Activated CD4-positive, alpha-beta T cell treated with anti-CD3 and anti-CD28 coated beads, Interleukin-2, amount 50 U/mL, for 16 hours (primary cell): ENCODE measurements at regions not wholly inside any gene's neighbourhood (a gene's known extent, or its start where the extent isn't known, plus 50 kb on each side); places are given as distances from the start of the nearest gene placed in this dataset.
"Not testable (repeated sequence)": the region's sequence is repeated elsewhere in the genome, so short reads cannot be mapped to it uniquely, and the experiment has no call there.

Source experiments
- DNase-seq: peaks from one replicate; pipeline ENCODE4 v3.0.0-alpha.2; 2020

GRCh38 chr3:150238995-150239619, 169.0 kb upstream of the TSC22D2 start:
- no peak for DNase-seq

- DNase-seq = no peak
Measured at GRCh38 chr3:150238048-150238802, 169.9 kb upstream of the TSC22D2 start.

DNA sequence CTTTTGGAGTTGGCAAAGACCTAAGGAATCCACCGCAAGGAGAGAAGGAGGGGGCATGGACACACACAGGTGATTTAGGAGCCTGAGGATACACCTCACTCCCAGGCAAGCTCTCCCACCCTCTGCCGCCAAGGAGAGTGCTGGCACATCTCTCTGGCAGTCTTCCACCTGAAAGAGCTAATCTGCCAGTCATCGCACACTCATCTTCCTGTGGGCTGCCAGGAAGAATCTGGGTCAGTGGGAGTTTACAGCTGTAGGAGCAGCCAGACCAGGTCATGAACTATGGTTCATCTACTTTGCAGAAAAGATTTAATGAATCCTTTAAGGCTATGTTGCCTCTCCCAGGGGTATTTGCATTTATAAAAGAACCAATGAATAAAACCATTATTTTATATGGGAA, 170.6 kb upstream of the TSC22D2 start:
- no peak for DNase-seq

- no peak for DNase-seq
Measured at GRCh38 chr3:150236316-150237082, 171.6 kb upstream of the TSC22D2 start.

DNA sequence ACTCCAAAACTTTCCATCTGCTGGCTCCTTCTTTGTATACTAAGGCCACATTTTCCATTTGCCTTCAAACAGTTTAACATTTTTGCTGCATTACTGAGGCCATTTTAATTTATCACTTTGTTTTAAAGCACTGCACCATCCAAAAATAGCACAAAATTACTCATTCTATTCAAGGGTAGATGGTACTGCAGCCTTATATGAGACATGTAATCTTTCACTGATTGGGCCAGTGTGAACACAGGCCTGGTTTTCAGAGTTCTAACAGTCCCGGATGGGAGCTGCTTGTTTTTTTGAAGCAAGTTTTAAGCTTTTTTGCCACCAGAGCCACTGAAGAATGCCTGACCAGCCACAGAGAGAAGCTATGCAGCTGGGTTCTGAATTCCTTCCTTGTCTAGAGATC, 172.3 kb upstream of the TSC22D2 start:
- DNase-seq = no peak

- DNase-seq = no peak
Measured at GRCh38 chr3:150232992-150233451, 175.1 kb upstream of the TSC22D2 start.

DNA sequence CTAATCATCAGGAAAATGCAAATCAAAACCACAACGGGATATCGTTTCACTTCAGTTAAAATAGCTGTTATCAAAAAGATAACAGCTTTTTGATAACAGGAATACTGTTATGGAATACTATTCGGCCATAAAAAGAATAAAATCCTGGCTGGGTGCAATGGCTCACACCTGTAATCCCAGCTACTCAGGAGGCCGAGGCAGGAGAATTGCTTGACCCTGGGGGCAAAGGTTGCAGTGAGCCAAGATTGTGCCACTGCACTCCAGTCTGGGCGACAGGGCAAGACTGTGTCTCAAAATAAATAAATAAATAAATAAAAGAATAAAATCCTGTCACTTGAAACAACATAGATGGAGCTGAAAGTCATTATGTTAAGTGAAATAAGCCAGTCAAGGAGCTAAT, 178.1 kb upstream of the TSC22D2 start:
- no peak for DNase-seq

GRCh38 chr3:150228626-150229025, 179.5 kb upstream of the TSC22D2 start:
- not testable (repeated sequence) for DNase-seq

DNA sequence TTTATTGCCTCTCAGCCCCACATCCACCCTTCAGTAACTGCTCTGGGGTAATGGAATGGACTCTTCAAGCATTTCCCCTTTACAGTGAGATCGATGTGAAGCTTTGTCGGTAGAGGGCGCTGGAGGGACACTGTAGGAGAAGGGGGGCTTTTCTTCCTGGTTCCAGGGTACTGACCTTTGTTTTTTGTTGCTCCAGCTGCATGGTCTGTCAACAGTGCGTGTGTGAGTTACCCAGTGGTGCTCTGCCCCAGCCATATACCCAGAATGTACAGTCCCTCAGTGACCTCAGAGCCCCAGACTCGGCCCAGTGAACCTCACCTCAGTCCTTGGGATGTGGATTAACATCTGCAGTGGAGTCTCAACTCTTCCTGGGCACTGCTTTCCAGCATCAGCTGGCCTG, 180.3 kb upstream of the TSC22D2 start:
- peak; percentile 39 for DNase-seq

DNA sequence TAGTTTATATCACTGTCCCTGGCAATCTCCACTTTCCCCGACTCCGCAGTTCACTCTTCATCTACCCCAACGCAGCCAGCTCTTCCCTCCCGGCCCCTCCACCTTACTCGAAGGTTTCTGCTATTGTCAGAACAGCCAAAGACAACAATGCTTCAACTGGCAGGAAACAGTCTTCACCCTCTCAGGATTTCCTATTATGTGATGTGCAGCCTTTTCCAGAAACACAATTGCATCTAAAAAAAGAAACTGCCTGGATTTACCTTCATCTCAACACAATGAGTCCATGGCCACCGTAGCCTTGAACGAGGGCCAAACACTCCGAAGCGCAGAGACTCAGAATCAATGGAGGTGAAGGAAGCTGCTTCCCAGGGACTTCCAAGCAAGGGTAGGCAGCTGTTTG, 182.1 kb upstream of the TSC22D2 start:
- DNase-seq = no peak

GRCh38 chr3:150223558-150223957, 184.5 kb upstream of the TSC22D2 start:
- no peak for DNase-seq

GRCh38 chr3:150222691-150223489, 185.2 kb upstream of the TSC22D2 start:
- DNase-seq = no peak

DNA sequence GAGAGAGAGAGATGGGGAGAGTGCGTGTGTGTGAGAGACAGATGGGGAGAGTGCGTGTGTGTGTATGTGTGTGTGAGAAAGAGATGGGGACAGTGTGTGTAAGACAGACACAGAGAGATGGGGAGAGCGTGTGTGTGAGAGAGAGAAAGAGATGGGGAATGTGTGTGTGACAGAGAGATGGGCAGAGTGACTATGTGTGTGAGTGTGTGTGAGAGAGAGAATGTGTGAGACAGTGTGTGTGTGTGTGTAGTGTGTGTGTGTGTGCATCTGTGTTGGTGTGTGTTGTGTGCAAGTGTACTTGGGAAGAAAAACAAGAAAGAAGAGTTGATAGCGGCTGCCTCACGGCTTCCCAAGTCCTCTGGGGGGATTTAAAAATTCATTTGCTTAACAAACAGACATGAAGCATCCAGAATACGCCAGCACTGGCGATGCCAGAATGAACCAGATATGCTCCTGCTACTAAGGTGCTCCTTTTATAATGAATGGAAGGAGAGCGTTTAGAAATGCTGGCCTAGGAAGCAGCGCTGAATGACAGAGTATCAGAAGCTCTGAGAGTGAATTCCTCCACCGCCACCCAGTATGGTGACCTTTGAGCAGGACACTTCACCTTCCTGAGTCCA, 186.1 kb upstream of the TSC22D2 start:
- no peak for DNase-seq

DNA sequence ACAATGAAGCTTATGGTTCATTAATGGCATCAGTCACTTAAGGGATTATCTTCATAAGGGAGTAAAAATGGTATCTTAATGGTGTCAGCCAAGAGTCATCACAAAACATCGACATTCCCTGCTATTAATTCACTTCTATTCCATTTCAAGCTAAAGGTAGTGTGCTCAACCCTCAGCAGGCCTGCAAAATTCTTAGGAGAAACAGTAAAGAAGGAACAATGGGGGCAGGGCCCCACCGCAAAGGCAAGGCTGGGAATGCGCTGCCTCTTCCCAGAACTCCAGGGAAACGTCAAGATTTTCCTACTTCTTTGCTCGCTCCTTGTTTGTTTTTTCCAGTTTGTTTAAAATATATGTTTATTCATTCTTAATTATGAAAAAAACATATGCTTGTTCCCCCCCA, 187.3 kb upstream of the TSC22D2 start:
- DNase-seq = no peak

DNA sequence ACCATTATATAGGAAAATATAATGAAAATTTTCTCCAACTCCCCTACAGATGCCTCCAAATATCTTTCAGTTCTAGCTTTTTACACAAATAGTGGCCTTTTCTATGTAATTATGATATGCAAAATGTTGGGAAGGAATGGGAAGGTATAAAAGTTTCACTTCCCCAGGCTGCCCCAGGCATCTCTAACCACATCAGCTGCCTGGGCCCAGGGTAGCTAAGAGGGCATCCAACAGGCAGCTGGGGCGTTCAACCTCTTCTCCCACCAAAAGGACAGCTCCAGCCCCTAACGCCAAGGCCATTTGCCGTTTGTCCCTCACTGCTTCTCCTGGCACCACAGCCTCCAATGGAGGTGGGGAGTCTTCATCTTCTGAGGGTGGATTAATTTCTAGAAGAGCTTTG, 188.1 kb upstream of the TSC22D2 start:
- DNase-seq = no peak

- no peak for DNase-seq
Measured at GRCh38 chr3:150218841-150219240, 189.3 kb upstream of the TSC22D2 start.

GRCh38 chr3:150218236-150218635, 189.9 kb upstream of the TSC22D2 start:
- no peak for DNase-seq

DNA sequence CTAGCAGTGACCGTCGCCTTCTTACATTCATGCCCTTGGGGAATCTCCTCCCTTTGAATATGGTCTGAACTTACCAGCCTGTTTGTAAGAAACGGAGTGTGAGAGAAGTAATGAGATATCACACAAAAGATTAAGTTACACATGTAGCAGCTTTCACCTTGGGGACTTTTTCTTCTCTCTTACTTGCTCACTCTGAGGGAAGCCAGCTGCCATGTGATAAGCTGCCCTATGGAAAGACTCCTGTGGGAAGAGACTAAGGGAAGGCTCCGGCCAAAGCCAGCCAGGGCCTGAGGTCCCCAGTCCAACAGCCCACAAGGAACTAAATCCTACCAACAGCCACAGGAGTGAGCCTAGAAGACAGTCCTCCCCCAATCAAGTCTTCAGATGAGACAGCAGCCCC, 190.4 kb upstream of the TSC22D2 start:
- no peak for DNase-seq

- DNase-seq = no peak
Measured at GRCh38 chr3:150216866-150217600, 191.1 kb upstream of the TSC22D2 start.

DNA sequence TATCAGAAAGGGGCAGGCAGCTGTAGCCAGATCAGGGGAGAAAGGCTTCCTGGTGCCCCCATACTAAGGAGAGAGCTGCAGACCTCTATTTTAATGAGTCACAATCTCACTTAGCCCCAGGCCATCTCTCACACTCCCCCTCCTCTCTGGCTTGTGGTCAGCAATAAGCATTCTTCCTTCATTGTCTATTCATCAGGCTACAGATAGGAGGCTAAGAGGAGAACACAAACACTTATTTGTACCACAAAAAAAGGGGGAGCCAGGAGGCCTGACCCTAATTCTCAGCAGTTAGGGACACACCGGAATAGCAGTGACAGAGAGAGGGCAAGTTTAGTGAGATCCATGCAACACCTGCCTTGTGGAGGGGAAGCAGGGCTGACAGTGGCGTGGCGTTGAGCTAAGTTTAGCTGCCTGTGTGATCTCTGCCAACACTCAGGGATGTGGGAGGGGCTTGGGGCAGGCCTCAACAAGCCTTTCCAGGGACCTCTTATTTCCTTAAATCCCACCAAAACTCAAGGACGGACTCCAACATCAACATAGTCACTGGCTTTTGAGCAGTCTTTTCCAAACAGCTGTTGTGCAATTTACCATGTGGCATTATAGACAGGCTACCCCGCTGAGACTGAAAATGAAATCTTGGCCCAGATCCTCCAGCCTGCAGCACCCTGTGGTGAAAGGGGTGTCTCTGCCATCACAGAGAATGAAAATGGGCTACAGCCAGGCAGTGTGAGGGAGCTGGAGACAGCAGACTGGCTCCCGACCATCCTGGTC, 191.9 kb upstream of the TSC22D2 start:
- DNase-seq = no peak

DNA sequence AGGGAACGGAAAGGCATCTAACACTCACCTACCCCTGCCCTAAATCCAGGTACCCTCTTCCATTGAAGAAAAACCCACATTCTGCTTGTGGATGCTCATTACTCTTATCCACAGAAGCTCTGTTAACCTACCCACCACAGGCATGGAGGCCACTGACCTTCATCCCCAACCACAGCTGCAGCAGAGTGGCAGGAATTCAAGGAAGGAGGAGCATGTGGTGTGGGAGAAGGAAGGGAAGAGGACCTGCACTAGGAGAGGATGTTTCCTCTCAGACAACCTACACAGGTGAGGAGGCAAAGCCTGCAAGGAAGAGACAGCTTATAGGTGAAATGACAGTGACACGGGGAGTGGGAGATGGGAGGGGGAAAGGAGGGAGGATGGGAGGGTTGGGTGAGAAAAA, 192.5 kb upstream of the TSC22D2 start:
- no peak for DNase-seq
